ENCODE measurements at regions not wholly inside any gene's neighbourhood (a gene's known extent, or its start where the extent isn't known, plus 50 kb on each side); places are given as distances from the start of the nearest gene placed in this dataset.
"Not testable (repeated sequence)": the region's sequence is repeated elsewhere in the genome, so short reads cannot be mapped to it uniquely, and the experiment has no call there.

DNA sequence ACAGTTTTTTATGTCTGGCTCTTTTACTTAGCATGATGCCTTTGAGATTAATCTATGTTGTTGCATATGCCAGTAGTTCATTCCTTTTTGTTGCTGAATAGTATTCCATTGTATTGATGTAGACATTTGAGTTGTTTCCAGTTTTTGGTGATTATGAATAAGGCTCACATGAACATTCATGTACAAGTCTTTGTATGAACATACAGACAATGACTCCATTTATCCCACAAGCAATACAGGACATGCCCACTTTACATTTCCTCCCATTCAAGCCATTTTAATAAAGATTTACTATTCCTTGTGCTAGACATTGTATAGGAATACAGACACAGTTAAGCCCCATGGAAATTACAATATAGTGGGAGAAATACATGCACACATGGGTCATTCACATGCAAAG lies 118.0 kb downstream of the TRIM43 start:
- H3K27me3 Mint-ChIP-seq (ENCODE audit: low read depth) = peaks cover 15% of the 10 kb centered on the region
- no peak overlapping the region for H4K8ac ChIP-seq (replicated peaks; ENCODE audit: insufficient read length, low read depth, low read length)
- no peak overlapping the region for H3K4ac ChIP-seq (ENCODE audit: low read depth, low read length)
- no peak overlapping the region for H3K27ac ChIP-seq (ENCODE audit: insufficient read length, low read depth, low read length)
- no peak overlapping the region for H3K14ac ChIP-seq (ENCODE audit: insufficient read depth, low read length)
- no peaks in the 10 kb centered on the region for H3K4me1 ChIP-seq (ENCODE audit: insufficient read depth, low read length)
- no peak overlapping the region for H3K4me3 Mint-ChIP-seq
- peaks cover 4 to 45% of the 10 kb centered on the region in 2 experiments; a peak in 3 of 5 replicates for H3K9me3 Mint-ChIP-seq
- no peak overlapping the region for H2AFZ ChIP-seq (ENCODE audit: low read length)
- no peak overlapping the region for H3K27ac Mint-ChIP-seq
- H2AK5ac ChIP-seq (ENCODE audit: insufficient read length, low read length) = no peak overlapping the region
- no peak overlapping the region for H3K9ac ChIP-seq (ENCODE audit: extremely low read depth, insufficient read length, low read length)
- no peak for DNase-seq
- H2BK12ac ChIP-seq (ENCODE audit: insufficient read length, low read depth, low read length) = no peak overlapping the region
- peaks cover 9 to 10% of the 10 kb centered on the region in 2 experiments for H3K4me1 Mint-ChIP-seq
- H3K4me2 ChIP-seq (ENCODE audit: insufficient read depth, insufficient read length, low read length) = no peak overlapping the region
- H3K79me2 ChIP-seq (ENCODE audit: insufficient read depth, low read length) = no peaks in the 10 kb centered on the region
- H3K27me3 ChIP-seq (ENCODE audit: insufficient read depth, low read length) = no peaks in the 10 kb centered on the region
- H3T11ph ChIP-seq (ENCODE audit: low read length) = no peak overlapping the region
- no peaks in the 10 kb centered on the region for H3K79me1 ChIP-seq (ENCODE audit: insufficient read depth, low read depth, low read length, poor library complexity, severe bottlenecking)
- H4K20me1 ChIP-seq (ENCODE audit: control insufficient read depth, insufficient read depth, insufficient read length) = no peaks in the 10 kb centered on the region
- no peak overlapping the region for H3K56ac ChIP-seq (ENCODE audit: insufficient read length, low read depth, low read length)
- no peak overlapping the region for H3K18ac ChIP-seq (ENCODE audit: insufficient read length, low read depth, low read length)
- no peak overlapping the region for H4K91ac ChIP-seq (ENCODE audit: insufficient read length, low read depth, low read length)
- no peak overlapping the region for H2BK120ac ChIP-seq (ENCODE audit: low read depth, low read length, poor library complexity, severe bottlenecking)
- no peaks in the 10 kb centered on the region for H3K36me3 Mint-ChIP-seq (ENCODE audit: insufficient read depth in 1 of 3, low read depth in 3 of 3)
- H3K23me2 ChIP-seq (ENCODE audit: insufficient read length, low read depth, low read length, poor library complexity, severe bottlenecking) = no peaks in the 10 kb centered on the region
- H3K23ac ChIP-seq (ENCODE audit: insufficient read length, low read depth, low read length) = no peak overlapping the region
- TF ChIP-seq, protein P1, sequence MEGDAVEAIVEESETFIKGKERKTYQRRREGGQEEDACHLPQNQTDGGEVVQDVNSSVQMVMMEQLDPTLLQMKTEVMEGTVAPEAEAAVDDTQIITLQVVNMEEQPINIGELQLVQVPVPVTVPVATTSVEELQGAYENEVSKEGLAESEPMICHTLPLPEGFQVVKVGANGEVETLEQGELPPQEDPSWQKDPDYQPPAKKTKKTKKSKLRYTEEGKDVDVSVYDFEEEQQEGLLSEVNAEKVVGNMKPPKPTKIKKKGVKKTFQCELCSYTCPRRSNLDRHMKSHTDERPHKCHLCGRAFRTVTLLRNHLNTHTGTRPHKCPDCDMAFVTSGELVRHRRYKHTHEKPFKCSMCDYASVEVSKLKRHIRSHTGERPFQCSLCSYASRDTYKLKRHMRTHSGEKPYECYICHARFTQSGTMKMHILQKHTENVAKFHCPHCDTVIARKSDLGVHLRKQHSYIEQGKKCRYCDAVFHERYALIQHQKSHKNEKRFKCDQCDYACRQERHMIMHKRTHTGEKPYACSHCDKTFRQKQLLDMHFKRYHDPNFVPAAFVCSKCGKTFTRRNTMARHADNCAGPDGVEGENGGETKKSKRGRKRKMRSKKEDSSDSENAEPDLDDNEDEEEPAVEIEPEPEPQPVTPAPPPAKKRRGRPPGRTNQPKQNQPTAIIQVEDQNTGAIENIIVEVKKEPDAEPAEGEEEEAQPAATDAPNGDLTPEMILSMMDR (conservative IDR thresholded peaks at IDR 0.05) = no peak
- no peak overlapping the region for H2BK15ac ChIP-seq (ENCODE audit: low read depth, low read length)
- no peak overlapping the region for H2BK5ac ChIP-seq (ENCODE audit: insufficient read length, low read length)
- H2BK20ac ChIP-seq (ENCODE audit: low read depth, low read length, poor library complexity, severe bottlenecking) = no peak overlapping the region
- no peaks in the 10 kb centered on the region for H3K9me3 ChIP-seq (ENCODE audit: control insufficient read depth, low read depth, low read length)
- no peak overlapping the region for H4K5ac ChIP-seq (ENCODE audit: insufficient read length, low read depth, low read length)

DNA sequence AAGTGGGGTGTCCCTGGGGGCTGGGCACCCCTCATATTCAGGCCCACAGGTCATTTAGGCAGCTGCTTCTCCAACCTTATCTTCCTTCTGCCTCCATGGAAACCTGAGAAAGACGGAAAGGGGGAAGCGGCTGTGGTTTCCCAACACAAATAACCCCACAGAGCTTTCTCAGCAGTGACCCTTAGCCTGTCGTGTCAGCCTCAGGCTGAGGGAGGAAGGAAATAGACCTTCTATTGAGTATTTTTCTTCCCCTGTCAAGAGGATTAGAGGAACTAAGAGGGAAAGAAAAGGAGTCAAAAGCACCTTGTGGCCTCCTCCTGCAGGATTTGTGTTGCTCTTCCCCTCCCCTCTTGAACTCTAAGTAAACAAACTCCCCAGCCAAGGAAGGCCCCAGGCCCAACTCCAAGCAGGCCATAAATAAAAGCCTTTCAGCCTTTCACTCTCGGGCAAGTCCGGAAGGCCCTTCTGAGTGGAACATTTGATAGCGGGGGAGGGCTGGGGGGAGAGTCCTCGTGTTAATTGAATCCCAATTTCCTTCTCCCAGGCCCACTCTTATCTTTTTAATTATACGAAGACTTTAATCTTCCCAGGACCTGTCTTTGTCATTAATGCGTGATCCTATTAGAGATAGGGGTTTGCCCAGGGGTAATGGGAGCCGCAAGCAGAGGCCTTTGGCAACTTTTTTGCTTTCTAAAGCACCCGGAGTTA lies 121.8 kb downstream of the TRIM43 start:
- H3K4me3 Mint-ChIP-seq = not testable (repeated sequence)
- WGBS (ENCODE audit: extremely low coverage, insufficient read length, low lambda C conversion rate) = no CpG with 5 or more reads among the region's 11 CpGs

More for the DNA sequence above, 121.8 kb downstream of the TRIM43 start:
- H2BK20ac ChIP-seq (ENCODE audit: low read depth, low read length, poor library complexity, severe bottlenecking); H4K20me1 ChIP-seq (ENCODE audit: control insufficient read depth, insufficient read depth, insufficient read length); H4K8ac ChIP-seq (replicated peaks; ENCODE audit: insufficient read length, low read depth, low read length); H3K14ac ChIP-seq (ENCODE audit: insufficient read depth, low read length); H4K91ac ChIP-seq (ENCODE audit: insufficient read length, low read depth, low read length); H3K4me2 ChIP-seq (ENCODE audit: insufficient read depth, insufficient read length, low read length); DNase-seq; H3K27me3 ChIP-seq (ENCODE audit: insufficient read depth, low read length); H3K79me2 ChIP-seq (ENCODE audit: insufficient read depth, low read length); H3K27ac ChIP-seq (ENCODE audit: insufficient read length, low read depth, low read length); H3K23me2 ChIP-seq (ENCODE audit: insufficient read length, low read depth, low read length, poor library complexity, severe bottlenecking); H3K9me3 ChIP-seq (ENCODE audit: control insufficient read depth, low read depth, low read length); H3K27ac Mint-ChIP-seq; H2BK120ac ChIP-seq (ENCODE audit: low read depth, low read length, poor library complexity, severe bottlenecking); H2AK5ac ChIP-seq (ENCODE audit: insufficient read length, low read length); H3K4ac ChIP-seq (ENCODE audit: low read depth, low read length); H3K23ac ChIP-seq (ENCODE audit: insufficient read length, low read depth, low read length); H3K9ac ChIP-seq (ENCODE audit: extremely low read depth, insufficient read length, low read length); H2BK5ac ChIP-seq (ENCODE audit: insufficient read length, low read length); H4K5ac ChIP-seq (ENCODE audit: insufficient read length, low read depth, low read length); H3K79me1 ChIP-seq (ENCODE audit: insufficient read depth, low read depth, low read length, poor library complexity, severe bottlenecking); H2BK15ac ChIP-seq (ENCODE audit: low read depth, low read length); H2AFZ ChIP-seq (ENCODE audit: low read length); H3K4me1 ChIP-seq (ENCODE audit: insufficient read depth, low read length); H3K56ac ChIP-seq (ENCODE audit: insufficient read length, low read depth, low read length); H3K18ac ChIP-seq (ENCODE audit: insufficient read length, low read depth, low read length); H2BK12ac ChIP-seq (ENCODE audit: insufficient read length, low read depth, low read length); H3T11ph ChIP-seq (ENCODE audit: low read length); H3K36me3 Mint-ChIP-seq (ENCODE audit: insufficient read depth in 1 of 3, low read depth in 3 of 3): not testable (repeated sequence)
- H3K9me3 Mint-ChIP-seq = peaks cover 2 to 52% of the 10 kb centered on the region in 2 experiments; a peak in 3 of 5 replicates
- H3K4me1 Mint-ChIP-seq = peaks cover 9 to 10% of the 10 kb centered on the region in 2 experiments
- peaks cover 15% of the 10 kb centered on the region for H3K27me3 Mint-ChIP-seq (ENCODE audit: low read depth)
